ENCODE measurements at regions not wholly inside any gene's neighbourhood (a gene's known extent, or its start where the extent isn't known, plus 50 kb on each side); places are given as distances from the start of the nearest gene placed in this dataset.

- no peak overlapping the region for H3K4me3 ChIP-seq (replicated peaks; ENCODE audit: insufficient read depth, low read length)
- no peak for DNase-seq (ENCODE audit: low read depth in 1 of 2, low spot score in 1 of 2)
- TF ChIP-seq, protein P1, sequence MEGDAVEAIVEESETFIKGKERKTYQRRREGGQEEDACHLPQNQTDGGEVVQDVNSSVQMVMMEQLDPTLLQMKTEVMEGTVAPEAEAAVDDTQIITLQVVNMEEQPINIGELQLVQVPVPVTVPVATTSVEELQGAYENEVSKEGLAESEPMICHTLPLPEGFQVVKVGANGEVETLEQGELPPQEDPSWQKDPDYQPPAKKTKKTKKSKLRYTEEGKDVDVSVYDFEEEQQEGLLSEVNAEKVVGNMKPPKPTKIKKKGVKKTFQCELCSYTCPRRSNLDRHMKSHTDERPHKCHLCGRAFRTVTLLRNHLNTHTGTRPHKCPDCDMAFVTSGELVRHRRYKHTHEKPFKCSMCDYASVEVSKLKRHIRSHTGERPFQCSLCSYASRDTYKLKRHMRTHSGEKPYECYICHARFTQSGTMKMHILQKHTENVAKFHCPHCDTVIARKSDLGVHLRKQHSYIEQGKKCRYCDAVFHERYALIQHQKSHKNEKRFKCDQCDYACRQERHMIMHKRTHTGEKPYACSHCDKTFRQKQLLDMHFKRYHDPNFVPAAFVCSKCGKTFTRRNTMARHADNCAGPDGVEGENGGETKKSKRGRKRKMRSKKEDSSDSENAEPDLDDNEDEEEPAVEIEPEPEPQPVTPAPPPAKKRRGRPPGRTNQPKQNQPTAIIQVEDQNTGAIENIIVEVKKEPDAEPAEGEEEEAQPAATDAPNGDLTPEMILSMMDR (IDR thresholded peaks at IDR 0.05; ENCODE audit: insufficient read depth, low read length) = no peak
- TF ChIP-seq, protein P2, sequence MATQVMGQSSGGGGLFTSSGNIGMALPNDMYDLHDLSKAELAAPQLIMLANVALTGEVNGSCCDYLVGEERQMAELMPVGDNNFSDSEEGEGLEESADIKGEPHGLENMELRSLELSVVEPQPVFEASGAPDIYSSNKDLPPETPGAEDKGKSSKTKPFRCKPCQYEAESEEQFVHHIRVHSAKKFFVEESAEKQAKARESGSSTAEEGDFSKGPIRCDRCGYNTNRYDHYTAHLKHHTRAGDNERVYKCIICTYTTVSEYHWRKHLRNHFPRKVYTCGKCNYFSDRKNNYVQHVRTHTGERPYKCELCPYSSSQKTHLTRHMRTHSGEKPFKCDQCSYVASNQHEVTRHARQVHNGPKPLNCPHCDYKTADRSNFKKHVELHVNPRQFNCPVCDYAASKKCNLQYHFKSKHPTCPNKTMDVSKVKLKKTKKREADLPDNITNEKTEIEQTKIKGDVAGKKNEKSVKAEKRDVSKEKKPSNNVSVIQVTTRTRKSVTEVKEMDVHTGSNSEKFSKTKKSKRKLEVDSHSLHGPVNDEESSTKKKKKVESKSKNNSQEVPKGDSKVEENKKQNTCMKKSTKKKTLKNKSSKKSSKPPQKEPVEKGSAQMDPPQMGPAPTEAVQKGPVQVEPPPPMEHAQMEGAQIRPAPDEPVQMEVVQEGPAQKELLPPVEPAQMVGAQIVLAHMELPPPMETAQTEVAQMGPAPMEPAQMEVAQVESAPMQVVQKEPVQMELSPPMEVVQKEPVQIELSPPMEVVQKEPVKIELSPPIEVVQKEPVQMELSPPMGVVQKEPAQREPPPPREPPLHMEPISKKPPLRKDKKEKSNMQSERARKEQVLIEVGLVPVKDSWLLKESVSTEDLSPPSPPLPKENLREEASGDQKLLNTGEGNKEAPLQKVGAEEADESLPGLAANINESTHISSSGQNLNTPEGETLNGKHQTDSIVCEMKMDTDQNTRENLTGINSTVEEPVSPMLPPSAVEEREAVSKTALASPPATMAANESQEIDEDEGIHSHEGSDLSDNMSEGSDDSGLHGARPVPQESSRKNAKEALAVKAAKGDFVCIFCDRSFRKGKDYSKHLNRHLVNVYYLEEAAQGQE (IDR thresholded peaks at IDR 0.05; ENCODE audit: insufficient replicate concordance, low read depth) = no peak
- TF ChIP-seq POLR2AphosphoS5 (IDR thresholded peaks at IDR 0.05; ENCODE audit: low read depth) = no peak
- no peak for TF ChIP-seq SPI1 (IDR thresholded peaks at IDR 0.05; ENCODE audit: borderline replicate concordance, low read depth)
- no peak for TF ChIP-seq GABPA (IDR thresholded peaks at IDR 0.05; ENCODE audit: low read depth)
- no peak overlapping the region for H3K27ac ChIP-seq (replicated peaks)
- no peaks in the 10 kb centered on the region for H3K27me3 ChIP-seq (ENCODE audit: insufficient read depth, poor library complexity, severe bottlenecking)
These were observed 249.2 kb upstream of the TRAM1L1 start for GRCh38 chr4:117334451-117335188.

- no peak for TF ChIP-seq SPI1 (IDR thresholded peaks at IDR 0.05; ENCODE audit: borderline replicate concordance, low read depth)
- TF ChIP-seq POLR2AphosphoS5 (IDR thresholded peaks at IDR 0.05; ENCODE audit: low read depth) = no peak
- TF ChIP-seq, protein P2 (IDR thresholded peaks at IDR 0.05; ENCODE audit: insufficient replicate concordance, low read depth) = no peak
- no peak for TF ChIP-seq GABPA (IDR thresholded peaks at IDR 0.05; ENCODE audit: low read depth)
- TF ChIP-seq, protein P1 (IDR thresholded peaks at IDR 0.05; ENCODE audit: insufficient read depth, low read length) = no peak
- no peak overlapping the region for H3K27ac ChIP-seq (replicated peaks)
- no peak for DNase-seq (ENCODE audit: low read depth in 1 of 2, low spot score in 1 of 2)
- H3K4me3 ChIP-seq (replicated peaks; ENCODE audit: insufficient read depth, low read length) = no peak overlapping the region
- H3K27me3 ChIP-seq (ENCODE audit: insufficient read depth, poor library complexity, severe bottlenecking) = no peaks in the 10 kb centered on the region
These were observed 272.1 kb upstream of the TRAM1L1 start for GRCh38 chr4:117357437-117357836.

- no peak for TF ChIP-seq POLR2AphosphoS5 (IDR thresholded peaks at IDR 0.05; ENCODE audit: low read depth)
- TF ChIP-seq GABPA (IDR thresholded peaks at IDR 0.05; ENCODE audit: low read depth) = no peak
- TF ChIP-seq SPI1 (IDR thresholded peaks at IDR 0.05; ENCODE audit: borderline replicate concordance, low read depth) = no peak
- TF ChIP-seq, protein P1 (IDR thresholded peaks at IDR 0.05; ENCODE audit: insufficient read depth, low read length) = no peak
- TF ChIP-seq, protein P2 (IDR thresholded peaks at IDR 0.05; ENCODE audit: insufficient replicate concordance, low read depth) = no peak
- no peak overlapping the region for H3K4me3 ChIP-seq (replicated peaks; ENCODE audit: insufficient read depth, low read length)
- DNase-seq (ENCODE audit: low read depth in 1 of 2, low spot score in 1 of 2) = no peak
- H3K27me3 ChIP-seq (ENCODE audit: insufficient read depth, poor library complexity, severe bottlenecking) = no peaks in the 10 kb centered on the region
- H3K27ac ChIP-seq (replicated peaks) = no peak overlapping the region
These were observed 272.5 kb upstream of the TRAM1L1 start for GRCh38 chr4:117357866-117358265.
